GM12872 (cell line): ENCODE measurements at regions not wholly inside any gene's neighbourhood (a gene's known extent, or its start where the extent isn't known, plus 50 kb on each side); places are given as distances from the start of the nearest gene placed in this dataset.

Experiments used
- TF ChIP-seq, protein P1 (sequence below): IDR thresholded peaks from 3 replicates; pipeline ENCODE4 v1.5.1; 2011; ENCODE audit warnings: low read depth, mild to moderate bottlenecking, low read length, moderate library complexity; ENCODE audit not compliant: insufficient read depth

DNA sequence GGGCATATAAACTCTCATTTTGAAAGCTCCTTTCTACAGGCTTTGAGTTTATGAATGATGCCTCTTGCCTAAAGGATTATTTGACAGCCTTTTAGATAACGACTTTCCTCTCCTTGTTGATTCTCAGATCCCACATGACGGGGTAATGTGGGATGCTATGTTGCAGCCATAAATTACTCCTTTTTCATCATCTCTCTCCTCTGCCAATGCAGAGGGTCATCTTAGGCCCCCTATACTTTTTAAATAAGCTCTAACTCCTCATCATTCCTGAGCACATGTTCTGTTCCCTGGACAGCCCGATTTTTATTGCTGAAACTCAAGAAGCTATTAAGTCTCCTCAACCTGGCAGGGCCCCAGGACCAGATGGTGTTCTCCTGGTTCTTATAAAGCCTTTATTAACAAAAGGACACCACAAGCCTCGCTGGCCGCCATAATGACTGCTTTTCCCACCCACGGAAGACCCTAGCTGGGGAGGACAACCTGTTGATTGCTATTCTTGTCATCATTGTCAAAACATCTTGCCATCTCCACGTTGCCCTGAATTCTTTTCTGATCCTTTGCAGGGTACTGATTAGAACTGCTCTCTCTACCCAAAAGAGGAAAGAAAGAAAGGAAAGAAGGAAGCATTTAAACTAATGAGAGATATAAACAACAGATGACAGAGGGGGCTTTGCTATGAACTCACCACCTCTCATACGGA is 150.7 kb downstream of the DHX15 start:
- TF ChIP-seq, protein P1, sequence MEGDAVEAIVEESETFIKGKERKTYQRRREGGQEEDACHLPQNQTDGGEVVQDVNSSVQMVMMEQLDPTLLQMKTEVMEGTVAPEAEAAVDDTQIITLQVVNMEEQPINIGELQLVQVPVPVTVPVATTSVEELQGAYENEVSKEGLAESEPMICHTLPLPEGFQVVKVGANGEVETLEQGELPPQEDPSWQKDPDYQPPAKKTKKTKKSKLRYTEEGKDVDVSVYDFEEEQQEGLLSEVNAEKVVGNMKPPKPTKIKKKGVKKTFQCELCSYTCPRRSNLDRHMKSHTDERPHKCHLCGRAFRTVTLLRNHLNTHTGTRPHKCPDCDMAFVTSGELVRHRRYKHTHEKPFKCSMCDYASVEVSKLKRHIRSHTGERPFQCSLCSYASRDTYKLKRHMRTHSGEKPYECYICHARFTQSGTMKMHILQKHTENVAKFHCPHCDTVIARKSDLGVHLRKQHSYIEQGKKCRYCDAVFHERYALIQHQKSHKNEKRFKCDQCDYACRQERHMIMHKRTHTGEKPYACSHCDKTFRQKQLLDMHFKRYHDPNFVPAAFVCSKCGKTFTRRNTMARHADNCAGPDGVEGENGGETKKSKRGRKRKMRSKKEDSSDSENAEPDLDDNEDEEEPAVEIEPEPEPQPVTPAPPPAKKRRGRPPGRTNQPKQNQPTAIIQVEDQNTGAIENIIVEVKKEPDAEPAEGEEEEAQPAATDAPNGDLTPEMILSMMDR, result no peak

DNA sequence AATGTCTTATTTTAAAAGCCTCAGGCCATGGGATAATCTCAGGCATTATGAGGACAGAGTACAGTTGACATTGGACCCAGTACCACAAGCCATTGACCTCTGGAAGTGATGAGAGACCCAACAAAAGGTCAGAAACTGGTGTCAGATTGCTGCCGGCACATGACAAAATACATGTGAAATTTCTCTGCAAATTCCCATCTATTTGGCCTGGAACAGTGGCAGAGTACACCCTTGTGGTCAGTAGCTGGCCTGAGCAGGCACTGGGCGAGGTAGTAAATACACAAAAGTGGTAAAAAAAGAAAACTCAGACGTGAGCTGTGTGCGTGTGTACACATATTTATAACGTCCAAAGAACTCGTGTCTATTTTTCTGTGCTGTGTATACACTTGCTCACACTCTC is 155.5 kb downstream of the DHX15 start:
- TF ChIP-seq, protein P1, result no peak

DNA sequence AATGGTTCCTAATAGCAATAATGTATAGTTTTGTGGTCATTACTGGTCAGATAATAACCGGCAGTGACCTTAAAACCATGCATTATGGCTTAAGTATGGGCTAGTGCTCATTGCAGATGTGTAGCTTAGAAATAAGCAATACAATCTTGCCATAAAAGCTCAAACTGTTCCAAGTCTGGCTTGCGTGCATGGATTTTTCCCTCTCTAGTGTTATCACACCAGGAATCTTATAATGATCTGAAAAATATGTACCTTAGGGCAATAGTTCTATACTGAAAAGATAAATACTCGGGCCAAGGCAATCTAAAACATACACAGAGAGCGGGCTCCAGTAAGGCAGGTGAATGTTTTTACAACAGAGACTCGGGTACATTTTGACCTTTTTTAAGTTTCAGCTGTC is 157.8 kb downstream of the DHX15 start:
- TF ChIP-seq, protein P1, result no peak

DNA sequence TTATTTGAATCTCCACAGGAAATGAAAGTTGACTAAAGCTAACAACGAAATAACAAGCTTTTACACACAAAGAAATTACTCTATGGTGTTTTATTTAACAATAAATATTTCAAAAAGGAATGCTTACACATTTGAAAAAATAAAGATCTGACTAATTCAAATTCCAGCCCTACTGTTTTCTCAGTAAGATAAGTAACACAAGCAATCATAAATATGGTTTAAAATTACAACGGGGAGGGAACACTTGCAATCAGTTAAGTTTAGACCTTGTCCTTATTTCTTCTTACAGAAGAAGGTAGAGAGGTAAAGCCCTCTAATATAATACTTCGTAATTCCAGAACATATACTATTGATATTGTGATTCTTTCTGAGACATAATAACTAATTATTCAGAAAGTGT is 158.5 kb downstream of the DHX15 start:
- TF ChIP-seq, protein P1, result no peak

DNA sequence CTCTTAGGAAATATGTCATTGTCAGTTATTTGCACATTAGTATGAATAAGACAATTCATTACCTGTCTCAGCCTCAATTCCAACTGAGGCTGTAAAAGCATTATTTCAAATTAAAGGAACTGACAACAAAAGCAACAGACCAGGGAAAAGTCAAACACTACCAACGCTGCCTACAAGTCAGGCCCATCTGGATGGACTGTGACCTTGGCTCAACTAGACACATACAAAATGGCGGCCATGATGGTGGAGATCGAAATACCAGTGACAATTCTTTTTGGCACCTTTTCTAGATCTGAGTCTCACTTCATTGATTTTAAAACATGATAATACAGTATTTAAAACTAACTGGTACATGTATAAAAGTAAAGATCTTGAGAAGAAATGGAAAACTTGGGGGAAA is 160.7 kb downstream of the DHX15 start:
- TF ChIP-seq, protein P1, result no peak

DNA sequence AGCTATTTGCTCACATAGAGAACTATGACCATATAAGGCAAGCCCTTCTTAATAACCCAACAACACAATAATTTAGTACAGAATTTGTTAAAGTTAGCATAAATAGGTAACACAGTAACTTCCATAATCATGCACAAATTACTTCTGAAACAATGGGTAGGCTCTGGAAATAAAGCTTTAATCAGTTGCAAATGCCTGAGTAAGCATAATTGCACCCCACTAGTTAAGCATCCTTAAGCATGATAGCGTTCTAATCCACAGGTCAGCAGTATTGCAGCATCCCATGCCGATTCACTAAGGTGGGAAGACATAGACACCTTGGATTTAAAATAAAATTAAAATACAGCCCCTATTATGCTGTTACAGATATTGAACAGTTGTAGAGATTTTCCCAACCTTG is 161.7 kb downstream of the DHX15 start:
- TF ChIP-seq, protein P1, result no peak

DNA sequence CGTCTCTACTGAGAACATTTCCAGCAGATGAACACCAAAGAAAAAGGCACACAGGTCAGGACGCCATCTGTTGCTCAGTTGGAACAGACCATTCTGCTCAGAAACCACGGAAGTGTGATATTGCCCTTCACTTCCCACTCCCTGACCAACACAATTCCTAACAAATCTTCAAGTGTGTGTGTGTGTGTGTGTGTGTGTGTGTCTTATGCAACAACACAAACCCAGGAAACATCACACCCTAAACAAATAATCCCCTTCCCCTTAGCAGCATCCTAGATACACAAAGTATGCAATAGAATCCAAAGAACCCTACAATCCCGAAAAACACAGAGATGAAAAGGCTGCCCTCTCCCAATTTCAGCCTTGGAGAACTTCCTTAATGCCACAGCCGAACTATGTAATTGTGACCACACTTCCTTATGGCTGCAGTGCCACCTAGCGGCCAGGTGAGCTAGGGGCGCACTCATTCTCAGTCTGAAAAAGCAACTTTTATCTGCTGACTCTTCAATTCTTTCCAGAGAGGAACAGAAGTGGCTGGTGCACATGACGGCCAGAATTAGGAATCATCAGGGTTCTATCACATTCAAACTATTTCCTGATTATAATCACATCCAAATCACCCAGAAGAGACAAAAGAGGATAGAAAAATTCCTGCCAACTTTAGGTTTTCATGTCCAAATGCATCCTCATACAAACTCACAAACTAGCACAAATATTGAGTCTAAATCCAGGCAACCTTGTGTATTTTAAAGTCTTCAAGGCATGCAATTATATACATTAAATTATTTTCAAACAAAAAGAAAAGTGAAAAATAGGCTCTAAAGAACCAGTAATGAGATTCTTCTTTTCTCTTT is 164.9 kb downstream of the DHX15 start:
- TF ChIP-seq, protein P1, result peak; percentile 86
